HCT116 (cell line): ENCODE measurements at regions not wholly inside any gene's neighbourhood (a gene's known extent, or its start where the extent isn't known, plus 50 kb on each side); places are given as distances from the start of the nearest gene placed in this dataset.

Experiments used
- ATAC-seq: fragments of 200-7000 bp; cut with Tn5 transposase; 2 replicates; pipeline ENCODE4 v1.9.1; 2020; ENCODE audit warnings: mild to moderate bottlenecking, moderate library complexity
- BruUV-seq: library from RNA; stranded (reverse); fragments of 400-500 nt; replicated peaks from 2 replicates; lab custom pipeline; 2021; lab: Mats Ljungman, UMichigan
- CTCF ChIA-PET: fragments of 300-600 bp; sonication (Branson Sonifier 250); formaldehyde crosslinking; loops from one replicate; lab custom pipeline; 2021; ENCODE audit warnings: antibody characterized with exemption; lab: Charles Lee
- POLR2A ChIA-PET: fragments of 300-600, 350-600 bp; sonication (Branson Sonifier 250); formaldehyde crosslinking; loops from one replicate; lab custom pipeline; 2021; ENCODE audit warnings: antibody characterized with exemption; lab: Charles Lee
- RAD21 ChIA-PET, 2 experiments: fragments of 300-600 bp; sonication (Branson Sonifier 250); formaldehyde crosslinking; loops; one replicate each; lab custom pipeline; 2023; ENCODE audit warnings: low total read pairs in 2 of 2; ENCODE audit not compliant: uncharacterized antibody in 2 of 2, unreplicated experiment in 2 of 2, low non-redundant PET in 1 of 2; lab: Charles Lee
- DNase-seq: peaks from one replicate; pipeline ENCODE4 v3.0.0-alpha.2; 2010; ENCODE audit warnings: low read depth, low spot score
- H2AFZ ChIP-seq: fragments of 200-600 bp; shearing (Covaris generic), sonication (generic); 2 replicates; pipeline ENCODE4 v1.6.1; 2017; ENCODE audit warnings: low read depth, mixed run types, mixed read lengths, antibody characterized with exemption, low read length; ENCODE audit not compliant: poor library complexity, severe bottlenecking
- H3K27ac ChIP-seq: 2 replicates; pipeline ENCODE4 v1.5.1; 2012; ENCODE audit warnings: low read depth, low read length
- H3K27me3 ChIP-seq: fragments of 200-600 bp; sonication (generic); 2 replicates; pipeline ENCODE4 v1.6.1; 2016; ENCODE audit warnings: mixed run types, low read length, mixed read lengths; ENCODE audit not compliant: insufficient read depth
- H3K36me3 ChIP-seq, 2 experiments: fragments of 200-500 bp in 1 of 2; fragments of 200-600 bp in 1 of 2; sonication (Bioruptor generic) in 1 of 2; sonication (generic) in 1 of 2; 2 replicates each; pipeline versions ENCODE4 v1.5.1 to v1.6.1; 2014 to 2016; ENCODE audit warnings: low read length in 2 of 2, inconsistent platforms in 1 of 2, mixed read lengths in 1 of 2, mixed run types in 1 of 2; ENCODE audit not compliant: insufficient read depth in 2 of 2, control insufficient read depth in 1 of 2
- H3K4me1 ChIP-seq, 2 experiments: fragments of 200-600 bp in 1 of 2; sonication (generic) in 1 of 2; 2 replicates each; pipeline versions ENCODE4 v1.5.1 to v1.6.1; 2012 to 2017; ENCODE audit warnings: low read length in 2 of 2, inconsistent platforms in 1 of 2, mild to moderate bottlenecking in 1 of 2, mixed read lengths in 1 of 2, mixed run types in 1 of 2, moderate library complexity in 1 of 2; ENCODE audit not compliant: insufficient read depth in 2 of 2, control insufficient read depth in 1 of 2
- H3K4me2 ChIP-seq: fragments of 200-600 bp; sonication (generic); 2 replicates; pipeline ENCODE4 v1.6.1; 2017; ENCODE audit warnings: mixed run types, low read length, mixed read lengths
- H3K4me3 ChIP-seq, 2 experiments: fragments of 200-600 bp in 1 of 2; sonication (generic) in 1 of 2; replicated peaks in 1 of 2; 2 replicates each; pipeline ENCODE4 v1.5.1; 2011 to 2016; ENCODE audit warnings: low read length in 2 of 2, control low read depth in 1 of 2, low read depth in 1 of 2, mild to moderate bottlenecking in 1 of 2, mixed read lengths in 1 of 2, mixed run types in 1 of 2
- H3K79me2 ChIP-seq: fragments of 200-600 bp; sonication (generic); 2 replicates; pipeline ENCODE4 v1.6.1; 2017; ENCODE audit warnings: mild to moderate bottlenecking, mixed run types, low read length, moderate library complexity, mixed read lengths; ENCODE audit not compliant: insufficient read depth
- H3K9ac ChIP-seq: fragments of 200-600 bp; sonication (generic); 2 replicates; pipeline ENCODE4 v1.6.1; 2016; ENCODE audit warnings: low read length, mixed read lengths
- H3K9me2 ChIP-seq: fragments of 200-600 bp; sonication (generic), shearing (Covaris generic); 2 replicates; pipeline ENCODE4 v1.6.1; 2017; ENCODE audit warnings: mixed run types, mild to moderate bottlenecking, moderate library complexity; ENCODE audit not compliant: insufficient read depth
- H3K9me3 ChIP-seq, 2 experiments: fragments of 200-500 bp in 1 of 2; fragments of 200-600 bp in 1 of 2; sonication (Bioruptor generic) in 1 of 2; sonication (generic) in 1 of 2; 2 replicates each; pipeline ENCODE4 v1.6.1; 2014 to 2017; ENCODE audit warnings: low read length in 2 of 2, mixed read lengths in 2 of 2, inconsistent platforms in 1 of 2, low read depth in 1 of 2, mild to moderate bottlenecking in 1 of 2, mixed run types in 1 of 2, moderate library complexity in 1 of 2; ENCODE audit not compliant: control insufficient read depth in 1 of 2, insufficient read depth in 1 of 2
- H4K20me1 ChIP-seq: fragments of 200-600 bp; sonication (generic), shearing (Covaris generic); 2 replicates; pipeline ENCODE4 v1.6.1; 2017; ENCODE audit warnings: mixed run types, mild to moderate bottlenecking, moderate library complexity; ENCODE audit not compliant: insufficient read depth
- CBX3 ChIP-seq: IDR thresholded peaks from 2 replicates; pipeline ENCODE4 v1.6.1; 2012; ENCODE audit warnings: low read depth
- CEBPB ChIP-seq: IDR thresholded peaks from 2 replicates; pipeline ENCODE4 v1.6.1; 2012; ENCODE audit warnings: low read depth
- EGR1 ChIP-seq: IDR thresholded peaks from 2 replicates; pipeline ENCODE4 v1.6.1; 2012; ENCODE audit warnings: low read depth
- ELF1 ChIP-seq: IDR thresholded peaks from 2 replicates; pipeline ENCODE4 v1.6.1; 2012; ENCODE audit warnings: low read depth, borderline replicate concordance
- EZH2 ChIP-seq: fragments of 200-600 bp; sonication (generic); IDR thresholded peaks from 2 replicates; pipeline ENCODE4 v1.6.1; 2017; ENCODE audit warnings: antibody characterized with exemption, mixed run types
- FOSL1 ChIP-seq: IDR thresholded peaks from 2 replicates; pipeline ENCODE4 v1.6.1; 2012; ENCODE audit warnings: low read depth
- POLR2AphosphoS5 ChIP-seq: IDR thresholded peaks from 2 replicates; pipeline ENCODE4 v1.6.1; 2011; ENCODE audit warnings: mild to moderate bottlenecking, low read depth, low read length, moderate library complexity
- RAD21 ChIP-seq: IDR thresholded peaks from 2 replicates; pipeline ENCODE4 v1.6.1; 2012; ENCODE audit warnings: low read depth, mild to moderate bottlenecking
- SRF ChIP-seq: IDR thresholded peaks from 2 replicates; pipeline ENCODE4 v1.6.1; 2012; ENCODE audit warnings: low read depth
- TCF7L2 ChIP-seq: IDR thresholded peaks from 2 replicates; pipeline ENCODE4 v1.7.0; 2011; ENCODE audit warnings: borderline replicate concordance, inconsistent platforms; ENCODE audit not compliant: insufficient read depth, insufficient read length; ENCODE audit errors: extremely low read depth
- YY1 ChIP-seq: IDR thresholded peaks from 2 replicates; pipeline ENCODE4 v1.6.1; 2011; ENCODE audit warnings: low read length, low read depth, moderate library complexity, mild to moderate bottlenecking; ENCODE audit not compliant: insufficient replicate concordance; ENCODE audit errors: extremely low read depth
- ZFX ChIP-seq: fragments of 450-650 bp; IDR thresholded peaks from 2 replicates; pipeline ENCODE4 v1.6.1; 2017
- intact Hi-C: fragments of 100-400 bp; cut with micrococcal nuclease; formaldehyde crosslinking; loops from 2 replicates; pipeline ENCODE4 v1.10.0; 2022
- TF ChIP-seq, protein P1 (sequence below): IDR thresholded peaks from 2 replicates; pipeline ENCODE4 v1.6.1; 2011; ENCODE audit warnings: mild to moderate bottlenecking, low read length, moderate library complexity; ENCODE audit not compliant: insufficient replicate concordance; ENCODE audit errors: extremely low read depth
- TF ChIP-seq, protein P2 (sequence below), 3 experiments: fragments of 200-600 bp in 1 of 3; sonication (generic) in 1 of 3; IDR thresholded peaks in 2 of 3; conservative IDR thresholded peaks in 1 of 3; 2 replicates each; pipeline ENCODE4 v1.5.1; 2012 to 2017; ENCODE audit warnings: low read depth in 2 of 3, low read length in 2 of 3, antibody characterized with exemption in 1 of 3, borderline replicate concordance in 1 of 3, control low read depth in 1 of 3, mild to moderate bottlenecking in 1 of 3, mixed read lengths in 1 of 3, mixed run types in 1 of 3, moderate library complexity in 1 of 3; ENCODE audit not compliant: insufficient read depth in 1 of 3
- TF ChIP-seq, protein P3 (sequence below): IDR thresholded peaks from 2 replicates; pipeline ENCODE4 v1.6.1; 2012

DNA sequence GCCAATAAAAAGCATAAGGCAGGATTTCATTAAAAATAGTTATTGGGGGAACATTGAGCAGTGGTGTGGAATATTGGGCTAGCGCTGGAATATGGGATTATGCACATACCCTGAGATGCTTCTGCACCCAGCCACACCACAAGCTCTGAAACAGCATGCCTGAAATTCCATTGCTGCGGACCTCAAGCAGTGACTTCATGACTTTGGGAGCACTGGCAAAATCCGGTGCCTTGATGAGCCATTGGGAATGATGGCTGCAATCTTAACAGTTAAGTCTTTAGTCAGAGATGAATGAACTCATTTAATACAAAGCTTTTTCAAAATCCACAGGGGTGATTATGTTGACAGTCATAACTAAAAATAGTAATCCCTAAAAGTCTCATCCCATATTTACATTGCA, 274.7 kb upstream of the MTPN start:
- Histone ChIP-seq H3K9me2 (no peaks in the 10 kb centered on the region), H3K4me2 (no peak overlapping the region), H4K20me1 (no peaks in the 10 kb centered on the region; the same call in 1 of the 2 replicates), H3K9ac (no peak overlapping the region), H3K4me1 (no peaks in the 10 kb centered on the region), H2AFZ (no peak overlapping the region), H3K79me2 (no peaks in the 10 kb centered on the region), H3K4me3 (no peak overlapping the region), H3K9me3 (no peaks in the 10 kb centered on the region), H3K36me3 (no peaks in the 10 kb centered on the region), H3K27me3 (no peaks in the 10 kb centered on the region), H3K27ac (no peak overlapping the region)
- ChIA-PET CTCF (no interaction called here), POLR2A (no interaction called here), RAD21 (no interaction called here)
- BruUV-seq = no TSS peak
- no peak for DNase-seq
- TF ChIP-seq ELF1 (no peak), CBX3 (no peak), SRF (no peak)
- TF ChIP-seq, protein P1, sequence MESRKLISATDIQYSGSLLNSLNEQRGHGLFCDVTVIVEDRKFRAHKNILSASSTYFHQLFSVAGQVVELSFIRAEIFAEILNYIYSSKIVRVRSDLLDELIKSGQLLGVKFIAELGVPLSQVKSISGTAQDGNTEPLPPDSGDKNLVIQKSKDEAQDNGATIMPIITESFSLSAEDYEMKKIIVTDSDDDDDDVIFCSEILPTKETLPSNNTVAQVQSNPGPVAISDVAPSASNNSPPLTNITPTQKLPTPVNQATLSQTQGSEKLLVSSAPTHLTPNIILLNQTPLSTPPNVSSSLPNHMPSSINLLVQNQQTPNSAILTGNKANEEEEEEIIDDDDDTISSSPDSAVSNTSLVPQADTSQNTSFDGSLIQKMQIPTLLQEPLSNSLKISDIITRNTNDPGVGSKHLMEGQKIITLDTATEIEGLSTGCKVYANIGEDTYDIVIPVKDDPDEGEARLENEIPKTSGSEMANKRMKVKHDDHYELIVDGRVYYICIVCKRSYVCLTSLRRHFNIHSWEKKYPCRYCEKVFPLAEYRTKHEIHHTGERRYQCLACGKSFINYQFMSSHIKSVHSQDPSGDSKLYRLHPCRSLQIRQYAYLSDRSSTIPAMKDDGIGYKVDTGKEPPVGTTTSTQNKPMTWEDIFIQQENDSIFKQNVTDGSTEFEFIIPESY = no peak
- intact Hi-C loops = no loop called here
- no peak for ATAC-seq

DNA sequence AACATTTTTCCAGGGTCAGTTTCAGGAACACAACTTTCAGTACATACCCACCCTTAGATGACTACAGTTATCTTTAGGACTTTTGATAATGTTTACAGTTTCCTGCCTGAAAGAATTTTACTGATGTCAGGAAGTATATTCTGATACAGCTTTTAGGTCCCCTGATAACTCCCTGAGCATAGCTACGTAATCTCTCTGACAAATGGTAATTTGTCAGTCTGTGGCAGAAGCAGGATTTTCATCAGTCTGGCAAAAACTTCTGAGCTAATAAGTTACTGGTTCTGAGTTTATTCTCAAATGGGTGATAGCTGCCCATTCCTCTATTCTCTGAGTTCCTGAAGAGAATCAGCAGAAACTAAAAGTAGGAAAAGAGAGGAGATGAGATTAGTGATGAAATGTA, 270.1 kb upstream of the MTPN start:
- Histone ChIP-seq H3K9ac (no peak overlapping the region), H4K20me1 (no peaks in the 10 kb centered on the region), H3K36me3 (no peaks in the 10 kb centered on the region), H3K9me2 (no peaks in the 10 kb centered on the region), H2AFZ (no peak overlapping the region), H3K79me2 (no peaks in the 10 kb centered on the region), H3K4me3 (no peak overlapping the region), H3K4me2 (no peak overlapping the region), H3K4me1 (no peaks in the 10 kb centered on the region), H3K27ac (no peak overlapping the region), H3K27me3 (no peaks in the 10 kb centered on the region), H3K9me3 (no peaks in the 10 kb centered on the region)
- no peak for DNase-seq
- RAD21 ChIA-PET = no interaction called here
- CTCF ChIA-PET = no interaction called here
- no TSS peak for BruUV-seq
- POLR2A ChIA-PET = no interaction called here
- no peak for ATAC-seq
- intact Hi-C loops = no loop called here
- TF ChIP-seq, protein P1 = no peak
- TF ChIP-seq FOSL1 (no peak), EGR1 (no peak), CEBPB (no peak), RAD21 (no peak), EZH2 (no peak), POLR2AphosphoS5 (no peak), TCF7L2 (no peak), ELF1 (no peak), SRF (no peak), YY1 (no peak), ZFX (no peak)
- TF ChIP-seq, protein P2, sequence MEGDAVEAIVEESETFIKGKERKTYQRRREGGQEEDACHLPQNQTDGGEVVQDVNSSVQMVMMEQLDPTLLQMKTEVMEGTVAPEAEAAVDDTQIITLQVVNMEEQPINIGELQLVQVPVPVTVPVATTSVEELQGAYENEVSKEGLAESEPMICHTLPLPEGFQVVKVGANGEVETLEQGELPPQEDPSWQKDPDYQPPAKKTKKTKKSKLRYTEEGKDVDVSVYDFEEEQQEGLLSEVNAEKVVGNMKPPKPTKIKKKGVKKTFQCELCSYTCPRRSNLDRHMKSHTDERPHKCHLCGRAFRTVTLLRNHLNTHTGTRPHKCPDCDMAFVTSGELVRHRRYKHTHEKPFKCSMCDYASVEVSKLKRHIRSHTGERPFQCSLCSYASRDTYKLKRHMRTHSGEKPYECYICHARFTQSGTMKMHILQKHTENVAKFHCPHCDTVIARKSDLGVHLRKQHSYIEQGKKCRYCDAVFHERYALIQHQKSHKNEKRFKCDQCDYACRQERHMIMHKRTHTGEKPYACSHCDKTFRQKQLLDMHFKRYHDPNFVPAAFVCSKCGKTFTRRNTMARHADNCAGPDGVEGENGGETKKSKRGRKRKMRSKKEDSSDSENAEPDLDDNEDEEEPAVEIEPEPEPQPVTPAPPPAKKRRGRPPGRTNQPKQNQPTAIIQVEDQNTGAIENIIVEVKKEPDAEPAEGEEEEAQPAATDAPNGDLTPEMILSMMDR (IDR thresholded peaks at IDR 0.05 in 2 of 3, conservative IDR thresholded peaks at IDR 0.05 in 1 of 3; ENCODE audit: borderline replicate concordance in 1 of 3, insufficient read depth in 1 of 3, low read depth in 2 of 3, low read length in 2 of 3) = no peak
- TF ChIP-seq, protein P3, sequence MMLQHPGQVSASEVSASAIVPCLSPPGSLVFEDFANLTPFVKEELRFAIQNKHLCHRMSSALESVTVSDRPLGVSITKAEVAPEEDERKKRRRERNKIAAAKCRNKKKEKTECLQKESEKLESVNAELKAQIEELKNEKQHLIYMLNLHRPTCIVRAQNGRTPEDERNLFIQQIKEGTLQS = no peak
